ENCODE measurements at regions not wholly inside any gene's neighbourhood (a gene's known extent, or its start where the extent isn't known, plus 50 kb on each side); places are given as distances from the start of the nearest gene placed in this dataset.
"Not testable (repeated sequence)": the region's sequence is repeated elsewhere in the genome, so short reads cannot be mapped to it uniquely, and the experiment has no call there.

DNA sequence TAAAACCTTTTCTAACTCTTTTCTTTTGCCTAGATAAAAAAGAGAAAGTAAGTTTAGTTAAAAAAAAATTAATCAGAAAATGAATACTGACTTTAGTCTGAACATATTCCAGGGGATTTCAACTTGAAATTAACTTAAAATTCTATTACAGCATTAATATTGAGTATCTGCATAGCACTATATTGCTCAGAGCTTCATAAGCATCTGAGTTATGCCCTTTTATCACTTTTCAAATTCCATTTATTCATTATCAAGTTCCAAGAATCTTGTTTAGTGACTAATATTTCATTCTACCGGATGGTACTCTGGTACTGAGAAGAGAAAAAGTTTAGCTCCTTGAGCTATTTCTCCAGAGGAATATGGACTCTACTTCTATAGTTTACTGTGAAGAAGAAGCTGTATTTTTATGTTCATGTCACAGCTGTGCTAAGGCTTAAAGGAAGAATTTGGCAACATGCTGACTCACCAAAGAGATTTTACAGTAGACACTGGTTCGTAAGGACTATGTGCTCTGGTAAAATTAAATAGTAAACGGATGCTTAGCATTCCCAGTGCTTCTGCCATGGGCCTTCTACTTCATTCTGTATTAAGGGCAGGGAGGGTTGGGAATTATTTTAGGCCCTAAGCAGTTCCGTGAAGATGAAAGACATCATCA is 285.2 kb upstream of the SEMA6A start:
- Histone ChIP-seq H3K4me1 (no peaks in the 10 kb centered on the region), H3K9me3 (no peaks in the 10 kb centered on the region), H3K27me3 (no peaks in the 10 kb centered on the region), H3K27ac (no peak overlapping the region), H3K36me3 (no peaks in the 10 kb centered on the region), H3K4me3 (no peak overlapping the region)
- 83% methylated on average over 4 of the region's 4 CpGs for WGBS
- DNase-seq (ENCODE audit: low spot score in 2 of 2), result no peak
- TF ChIP-seq, protein P1, sequence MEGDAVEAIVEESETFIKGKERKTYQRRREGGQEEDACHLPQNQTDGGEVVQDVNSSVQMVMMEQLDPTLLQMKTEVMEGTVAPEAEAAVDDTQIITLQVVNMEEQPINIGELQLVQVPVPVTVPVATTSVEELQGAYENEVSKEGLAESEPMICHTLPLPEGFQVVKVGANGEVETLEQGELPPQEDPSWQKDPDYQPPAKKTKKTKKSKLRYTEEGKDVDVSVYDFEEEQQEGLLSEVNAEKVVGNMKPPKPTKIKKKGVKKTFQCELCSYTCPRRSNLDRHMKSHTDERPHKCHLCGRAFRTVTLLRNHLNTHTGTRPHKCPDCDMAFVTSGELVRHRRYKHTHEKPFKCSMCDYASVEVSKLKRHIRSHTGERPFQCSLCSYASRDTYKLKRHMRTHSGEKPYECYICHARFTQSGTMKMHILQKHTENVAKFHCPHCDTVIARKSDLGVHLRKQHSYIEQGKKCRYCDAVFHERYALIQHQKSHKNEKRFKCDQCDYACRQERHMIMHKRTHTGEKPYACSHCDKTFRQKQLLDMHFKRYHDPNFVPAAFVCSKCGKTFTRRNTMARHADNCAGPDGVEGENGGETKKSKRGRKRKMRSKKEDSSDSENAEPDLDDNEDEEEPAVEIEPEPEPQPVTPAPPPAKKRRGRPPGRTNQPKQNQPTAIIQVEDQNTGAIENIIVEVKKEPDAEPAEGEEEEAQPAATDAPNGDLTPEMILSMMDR (IDR thresholded peaks at IDR 0.05), result no peak
- TF ChIP-seq POLR2AphosphoS5 (IDR thresholded peaks at IDR 0.05) (no peak), EP300 (IDR thresholded peaks at IDR 0.05) (no peak), POLR2A (IDR thresholded peaks at IDR 0.05) (no peak)

DNA sequence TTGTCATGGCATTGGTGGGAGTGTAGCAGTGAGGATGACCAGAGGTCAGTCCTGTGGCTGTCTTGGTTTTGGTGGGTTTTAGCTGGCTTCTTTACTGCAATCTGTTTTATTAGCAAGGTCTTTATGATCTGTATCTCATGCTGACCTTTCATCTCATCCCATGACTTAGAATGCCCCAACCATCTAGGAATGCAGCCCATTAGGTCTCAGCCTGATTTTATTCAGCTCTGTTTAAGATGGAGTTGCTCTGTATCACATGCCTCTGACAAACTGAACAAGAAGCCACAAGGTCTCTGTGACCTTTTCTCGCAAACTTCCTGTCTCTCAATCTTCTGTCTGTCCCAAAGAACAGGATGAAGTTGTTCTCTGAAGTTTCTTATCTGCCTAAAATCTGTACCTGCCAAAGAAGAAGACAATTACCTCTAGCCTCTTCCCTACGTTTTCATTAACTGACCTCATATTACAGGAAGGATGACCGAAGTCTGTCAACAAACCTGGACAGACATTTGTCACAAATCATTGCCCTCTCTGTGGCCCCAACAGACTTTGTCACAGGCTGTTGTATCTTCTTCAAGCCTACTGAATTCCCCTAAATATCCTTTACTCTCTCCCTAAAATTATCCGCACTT is 284.2 kb upstream of the SEMA6A start:
- TF ChIP-seq EP300 (IDR thresholded peaks at IDR 0.05) (no peak), POLR2A (IDR thresholded peaks at IDR 0.05) (no peak), POLR2AphosphoS5 (IDR thresholded peaks at IDR 0.05) (no peak)
- TF ChIP-seq, protein P1 (IDR thresholded peaks at IDR 0.05), result no peak
- no peak overlapping the region for H3K4me3 ChIP-seq
- no peaks in the 10 kb centered on the region for H3K4me1 ChIP-seq
- H3K9me3 ChIP-seq, result no peaks in the 10 kb centered on the region
- no peaks in the 10 kb centered on the region for H3K27me3 ChIP-seq
- H3K36me3 ChIP-seq, result no peaks in the 10 kb centered on the region
- WGBS, result 84% methylated on average over 4 of the region's 4 CpGs
- no peak for DNase-seq (ENCODE audit: low spot score in 2 of 2)
- H3K27ac ChIP-seq, result no peak overlapping the region

DNA sequence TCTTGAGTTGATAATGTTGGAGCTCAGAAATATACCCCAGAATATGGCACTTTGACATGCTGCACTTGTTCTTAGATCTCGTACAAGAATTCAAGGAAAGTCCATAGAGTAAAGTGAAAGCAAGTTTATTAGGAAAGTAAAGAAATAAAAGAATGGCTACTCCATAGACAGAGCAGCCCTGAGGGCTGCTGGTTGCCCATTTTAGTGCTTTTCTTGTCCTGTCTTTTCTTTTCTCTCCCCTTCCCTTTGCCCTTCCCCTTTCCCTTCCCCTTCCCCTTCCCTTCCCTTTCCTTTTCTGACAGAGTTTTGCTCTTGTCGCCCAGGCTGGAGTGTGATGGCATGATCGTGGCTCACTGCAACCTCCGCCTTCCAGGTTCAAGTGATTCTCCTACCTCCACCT is 283.4 kb upstream of the SEMA6A start:
- H3K36me3 ChIP-seq; H3K4me3 ChIP-seq; H3K27me3 ChIP-seq; DNase-seq (ENCODE audit: low spot score in 2 of 2); H3K4me1 ChIP-seq; H3K9me3 ChIP-seq; H3K27ac ChIP-seq: not testable (repeated sequence)
- 97% methylated on average over 4 of the region's 4 CpGs for WGBS

DNA sequence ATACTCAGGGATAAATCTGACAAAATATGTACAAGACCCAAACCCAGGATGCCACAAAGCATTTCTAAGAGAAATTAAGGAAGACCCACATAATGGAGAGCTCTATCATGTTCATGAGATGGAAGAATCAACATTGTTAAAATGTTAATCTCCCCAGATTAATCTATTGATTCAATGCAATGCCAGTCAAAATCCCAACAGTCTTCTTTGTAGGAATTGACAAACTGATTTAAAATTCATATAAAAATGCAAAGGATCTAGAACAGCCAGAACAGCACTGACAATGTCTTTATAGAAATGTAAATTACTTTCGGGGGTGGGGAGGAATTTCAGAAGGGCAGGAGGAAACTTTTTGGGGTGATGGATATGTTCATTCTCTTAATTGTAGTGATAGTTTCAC is 281.6 kb upstream of the SEMA6A start:
- 87% methylated on average over 1 of the region's 1 CpG for WGBS
- Histone ChIP-seq H3K36me3 (no peaks in the 10 kb centered on the region), H3K9me3 (no peaks in the 10 kb centered on the region), H3K4me1 (no peaks in the 10 kb centered on the region), H3K27ac (no peak overlapping the region), H3K27me3 (no peaks in the 10 kb centered on the region), H3K4me3 (no peak overlapping the region)
- DNase-seq (ENCODE audit: low spot score in 2 of 2), result no peak
- TF ChIP-seq EP300 (IDR thresholded peaks at IDR 0.05), result no peak
- TF ChIP-seq POLR2AphosphoS5 (IDR thresholded peaks at IDR 0.05), result no peak
- TF ChIP-seq, protein P1 (IDR thresholded peaks at IDR 0.05), result no peak
- TF ChIP-seq POLR2A (IDR thresholded peaks at IDR 0.05), result no peak

DNA sequence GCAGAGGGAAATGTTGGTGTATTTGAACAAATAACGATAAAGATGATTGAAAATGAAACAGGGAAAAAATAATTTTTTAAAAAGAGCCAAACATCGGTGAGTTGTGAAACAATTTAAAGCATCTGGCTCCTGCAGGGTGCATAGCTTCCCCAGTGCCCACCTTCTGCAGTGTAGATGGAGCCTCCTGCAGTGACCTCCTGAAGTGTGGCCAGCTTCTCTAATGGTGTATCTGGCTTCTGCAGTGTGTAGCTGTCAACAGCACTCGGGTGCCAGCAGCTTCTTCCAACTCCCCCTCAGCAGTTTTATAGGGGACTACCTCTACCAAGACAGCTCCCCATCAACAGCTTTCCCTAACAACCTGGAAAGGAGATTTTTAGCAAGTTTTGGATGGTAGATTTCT is 279.4 kb upstream of the SEMA6A start:
- H3K27ac ChIP-seq, result no peak overlapping the region
- H3K4me1 ChIP-seq, result no peaks in the 10 kb centered on the region
- no peak overlapping the region for H3K4me3 ChIP-seq
- H3K36me3 ChIP-seq, result no peaks in the 10 kb centered on the region
- no peak for DNase-seq (ENCODE audit: low spot score in 2 of 2)
- TF ChIP-seq POLR2A (IDR thresholded peaks at IDR 0.05), result no peak
- WGBS, result 84% methylated on average over 3 of the region's 3 CpGs
- no peaks in the 10 kb centered on the region for H3K9me3 ChIP-seq
- H3K27me3 ChIP-seq, result no peaks in the 10 kb centered on the region

DNA sequence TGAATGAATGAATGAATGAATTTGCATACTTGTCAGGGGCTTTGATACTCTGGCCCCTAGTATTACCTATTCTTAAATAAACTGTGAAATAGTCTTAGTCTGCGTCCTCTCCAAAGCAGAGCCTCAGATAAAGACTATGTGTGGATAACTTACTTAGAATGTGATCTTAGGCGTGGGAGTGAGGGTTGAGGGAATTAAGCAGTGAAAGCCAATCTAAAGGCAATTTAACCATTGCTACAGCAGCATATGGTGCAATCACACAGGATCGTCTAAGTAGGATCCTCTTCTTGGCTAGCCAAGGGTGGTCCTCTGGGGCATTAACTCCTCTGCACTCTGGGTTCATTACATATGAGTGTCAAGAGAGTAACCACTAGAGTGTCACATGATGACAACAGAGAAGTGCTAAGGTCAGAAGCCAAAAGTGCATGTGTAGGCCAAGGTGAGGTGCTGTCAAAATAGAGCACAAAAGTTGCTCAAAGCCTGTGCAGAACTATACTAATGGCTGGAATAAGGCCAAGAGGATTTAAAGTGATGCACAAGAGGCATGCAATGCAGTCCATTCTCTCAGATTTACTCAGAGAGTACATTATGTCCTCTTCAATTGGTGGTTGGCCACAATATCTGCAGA is 274.4 kb upstream of the SEMA6A start:
- Histone ChIP-seq H3K4me1 (no peaks in the 10 kb centered on the region), H3K36me3 (no peaks in the 10 kb centered on the region), H3K27me3 (no peaks in the 10 kb centered on the region), H3K9me3 (no peaks in the 10 kb centered on the region), H3K4me3 (no peak overlapping the region), H3K27ac (no peak overlapping the region)
- TF ChIP-seq, protein P1 (IDR thresholded peaks at IDR 0.05), result no peak
- no peak for TF ChIP-seq POLR2A (IDR thresholded peaks at IDR 0.05)
- TF ChIP-seq EP300 (IDR thresholded peaks at IDR 0.05), result no peak
- TF ChIP-seq POLR2AphosphoS5 (IDR thresholded peaks at IDR 0.05), result no peak
- no peak for DNase-seq (ENCODE audit: low spot score in 2 of 2)
- WGBS, result 65% methylated on average over 3 of the region's 3 CpGs
